IMR-90 (cell line): ENCODE measurements at regions not wholly inside any gene's neighbourhood (a gene's known extent, or its start where the extent isn't known, plus 50 kb on each side); places are given as distances from the start of the nearest gene placed in this dataset.

Experiments used
- ATAC-seq: fragments of 200-7000 bp; cut with Tn5 transposase; 2 replicates; pipeline ENCODE4 v1.9.1; 2020; ENCODE audit warnings: low read depth, mild to moderate bottlenecking, moderate library complexity
- BruUV-seq: library from RNA; stranded (reverse); fragments of 400-500 nt; replicated peaks from 2 replicates; lab custom pipeline; 2021; lab: Mats Ljungman, UMichigan
- CTCF ChIA-PET: fragments of 300-600 bp; formaldehyde crosslinking; extraction: SDS; loops from one replicate; lab custom pipeline; 2021; ENCODE audit warnings: antibody characterized with exemption; lab: Yijun Ruan, JAX
- POLR2A ChIA-PET: fragments of 300-600 bp; sonication (Branson Sonifier 250); formaldehyde crosslinking; loops from one replicate; lab custom pipeline; 2022; ENCODE audit warnings: antibody characterized with exemption; ENCODE audit not compliant: unreplicated experiment; lab: Charles Lee
- DNase-seq: peaks from one replicate; pipeline ENCODE4 v3.0.0; 2013
- H2AFZ ChIP-seq: replicated peaks from 2 replicates; pipeline ENCODE3; 2013; ENCODE audit warnings: low read length, mild to moderate bottlenecking; ENCODE audit not compliant: poor library complexity
- H2AK5ac ChIP-seq: 2 replicates; pipeline ENCODE4 v1.6.1; 2013; ENCODE audit warnings: low read depth, low read length, inconsistent platforms
- H2AK9ac ChIP-seq: replicated peaks from 2 replicates; pipeline ENCODE3; 2013; ENCODE audit warnings: mild to moderate bottlenecking, low read depth, low read length, moderate library complexity; ENCODE audit not compliant: poor library complexity
- H2BK120ac ChIP-seq: 2 replicates; pipeline ENCODE4 v1.6.1; 2013; ENCODE audit warnings: low read depth, low read length, inconsistent platforms
- H2BK15ac ChIP-seq: 3 replicates; pipeline ENCODE4 v1.6.1; 2013; ENCODE audit warnings: low read depth, low read length, inconsistent platforms
- H2BK20ac ChIP-seq: 2 replicates; pipeline ENCODE4 v1.6.1; 2013; ENCODE audit warnings: low read depth, mild to moderate bottlenecking, inconsistent platforms, low read length, moderate library complexity
- H2BK5ac ChIP-seq: 2 replicates; pipeline ENCODE4 v1.6.1; 2013; ENCODE audit warnings: mild to moderate bottlenecking, low read depth, low read length, inconsistent platforms; ENCODE audit not compliant: poor library complexity, severe bottlenecking
- H3K14ac ChIP-seq: replicated peaks from 2 replicates; pipeline ENCODE4 v1.6.1; 2013; ENCODE audit warnings: low read depth, low read length, inconsistent platforms
- H3K18ac ChIP-seq: 2 replicates; pipeline ENCODE4 v1.6.1; 2013; ENCODE audit warnings: low read depth, low read length, control low read depth
- H3K23ac ChIP-seq: 2 replicates; pipeline ENCODE4 v1.6.1; 2013; ENCODE audit warnings: low read depth, low read length, inconsistent platforms
- H3K27ac ChIP-seq: 2 replicates; pipeline ENCODE4 v1.5.1; 2013; ENCODE audit warnings: mild to moderate bottlenecking, control low read depth, low read length; ENCODE audit not compliant: insufficient read depth
- H3K27me3 ChIP-seq: 2 replicates; pipeline ENCODE4 v1.6.1; 2013; ENCODE audit warnings: low read length; ENCODE audit not compliant: control insufficient read depth, insufficient read depth
- H3K36me3 ChIP-seq: 2 replicates; pipeline ENCODE4 v1.6.1; 2013; ENCODE audit warnings: low read length, mixed read lengths; ENCODE audit not compliant: control insufficient read depth, insufficient read depth
- H3K4ac ChIP-seq: 2 replicates; pipeline ENCODE4 v1.6.1; 2013; ENCODE audit warnings: low read depth, low read length, inconsistent platforms
- H3K4me1 ChIP-seq: 2 replicates; pipeline ENCODE4 v1.6.1; 2013; ENCODE audit warnings: low read length, mixed read lengths; ENCODE audit not compliant: control insufficient read depth, insufficient read depth
- H3K4me2 ChIP-seq: 2 replicates; pipeline ENCODE4 v1.6.1; 2013; ENCODE audit warnings: low read depth, mild to moderate bottlenecking, control low read depth, low read length, moderate library complexity
- H3K4me3 ChIP-seq: 2 replicates; pipeline ENCODE4 v1.5.1; 2013; ENCODE audit warnings: low read depth, mild to moderate bottlenecking, control low read depth, low read length, moderate library complexity; ENCODE audit not compliant: insufficient read depth
- H3K56ac ChIP-seq: 2 replicates; pipeline ENCODE4 v1.6.1; 2013; ENCODE audit warnings: low read length, inconsistent platforms; ENCODE audit not compliant: insufficient read depth; ENCODE audit errors: extremely low read depth
- H3K79me1 ChIP-seq, 2 experiments: 2 replicates each; pipeline ENCODE4 v1.6.1; 2013; ENCODE audit warnings: low read length in 2 of 2, inconsistent platforms in 1 of 2, low read depth in 1 of 2
- H3K9ac ChIP-seq: 2 replicates; pipeline ENCODE4 v1.6.1; 2013; ENCODE audit warnings: low read depth, low read length, control low read depth
- H3K9me1 ChIP-seq: 2 replicates; pipeline ENCODE4 v1.6.1; 2013; ENCODE audit warnings: low read length, inconsistent platforms; ENCODE audit not compliant: insufficient read depth
- H3K9me3 ChIP-seq: 2 replicates; pipeline ENCODE4 v1.6.1; 2013; ENCODE audit warnings: low read length; ENCODE audit not compliant: control insufficient read depth, insufficient read depth
- H4K20me1 ChIP-seq: 2 replicates; pipeline ENCODE4 v1.6.1; 2013; ENCODE audit warnings: low read length, inconsistent platforms; ENCODE audit not compliant: insufficient read depth
- H4K5ac ChIP-seq: 2 replicates; pipeline ENCODE4 v1.6.1; 2013; ENCODE audit warnings: mild to moderate bottlenecking, low read depth, low read length, control low read depth
- H4K8ac ChIP-seq, 2 experiments: 2 replicates each; pipeline ENCODE4 v1.6.1; 2013; ENCODE audit warnings: low read depth in 2 of 2, low read length in 2 of 2, control low read depth in 1 of 2, inconsistent platforms in 1 of 2
- H4K91ac ChIP-seq: 2 replicates; pipeline ENCODE4 v1.6.1; 2013; ENCODE audit warnings: low read depth, low read length, inconsistent platforms; ENCODE audit not compliant: insufficient read depth
- RAD21 ChIP-seq: IDR thresholded peaks from 2 replicates; pipeline ENCODE4 v1.6.1; 2012; ENCODE audit warnings: low read length, improper control_type of control experiment
- WGBS, 2 experiments: methylation state at CpG; one replicate each; pipeline versions ENCODE4 v1.1.5 to v1.1.7; 2013; ENCODE audit warnings: missing lambda C conversion rate in 2 of 2; ENCODE audit not compliant: insufficient read length in 1 of 2; ENCODE audit errors: extremely low coverage in 2 of 2; 5-methylcytosine and 5-hydroxymethylcytosine counted together
- dilution Hi-C: fragments of 300-500 bp; cut with HindIII; formaldehyde crosslinking; loops from one replicate; pipeline ENCODE4 v1.14.3; 2018; ENCODE audit warnings: low sequenced_read_pairs; ENCODE audit not compliant: unreplicated experiment
- in situ Hi-C: fragments of 300-500 bp; cut with MboI; formaldehyde crosslinking; loops from 3 replicates; pipeline ENCODE4 v1.14.3; 2019; ENCODE audit warnings: low sequenced_read_pairs, inconsistent platforms, mixed read lengths
- intact Hi-C: fragments of 100-400 bp; cut with micrococcal nuclease; formaldehyde crosslinking; loops from 2 replicates; pipeline ENCODE4 v1.10.0; 2022
- TF ChIP-seq, protein P1 (sequence below): conservative IDR thresholded peaks from 2 replicates; pipeline ENCODE4 v1.5.1; 2012; ENCODE audit warnings: mild to moderate bottlenecking, low read depth, low read length, improper control_type of control experiment
- TF ChIP-seq, protein P2 (sequence below): fragments of 150-350 bp; IDR thresholded peaks from 2 replicates; pipeline ENCODE4 v1.6.1; 2016; ENCODE audit warnings: low read depth, mild to moderate bottlenecking, low read length, moderate library complexity, borderline replicate concordance

DNA sequence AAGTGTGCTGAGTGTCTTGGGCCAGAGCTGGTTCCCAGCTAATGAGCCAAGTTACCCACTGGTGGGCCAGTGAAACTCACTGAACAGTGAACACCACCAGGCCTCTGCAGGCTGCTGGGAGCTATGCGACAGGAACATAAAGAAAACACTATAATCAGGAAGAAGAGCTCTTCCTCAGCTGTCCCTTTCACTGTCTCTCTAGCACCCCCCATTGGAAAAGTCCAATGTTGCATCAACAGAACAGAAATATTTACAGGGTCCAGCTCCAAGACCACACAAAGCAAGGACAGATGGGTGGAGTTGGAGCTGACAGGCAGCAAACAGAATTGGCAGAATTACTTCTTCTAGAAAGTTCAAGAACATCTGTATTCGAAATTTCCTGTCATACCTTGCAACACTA is 903.6 kb upstream of the TMEM132C start:
- Histone ChIP-seq H3K23ac (no peak overlapping the region), H4K5ac (no peak overlapping the region), H3K18ac (no peak overlapping the region), H3K79me1 (no peaks in the 10 kb centered on the region), H3K9me3 (peaks cover 4% of the 10 kb centered on the region; the same call in 1 of the 2 replicates), H2BK20ac (no peak overlapping the region), H4K20me1 (no peaks in the 10 kb centered on the region), H2BK5ac (no peak overlapping the region), H3K4me1 (no peaks in the 10 kb centered on the region), H2AK9ac (no peak overlapping the region), H3K14ac (no peak overlapping the region), H2BK120ac (no peak overlapping the region), H3K4ac (no peak overlapping the region), H2AFZ (no peak overlapping the region), H2AK5ac (no peak overlapping the region), H4K91ac (no peak overlapping the region), H3K4me3 (no peak overlapping the region), H3K27me3 (no peaks in the 10 kb centered on the region), H3K4me2 (no peak overlapping the region), H3K36me3 (no peaks in the 10 kb centered on the region), H3K9ac (no peak overlapping the region), H4K8ac (no peak overlapping the region), H3K56ac (no peak overlapping the region), H3K9me1 (no peaks in the 10 kb centered on the region), H2BK15ac (no peak overlapping the region), H3K27ac (no peak overlapping the region)
- POLR2A ChIA-PET = no interaction called here
- TF ChIP-seq, protein P1, sequence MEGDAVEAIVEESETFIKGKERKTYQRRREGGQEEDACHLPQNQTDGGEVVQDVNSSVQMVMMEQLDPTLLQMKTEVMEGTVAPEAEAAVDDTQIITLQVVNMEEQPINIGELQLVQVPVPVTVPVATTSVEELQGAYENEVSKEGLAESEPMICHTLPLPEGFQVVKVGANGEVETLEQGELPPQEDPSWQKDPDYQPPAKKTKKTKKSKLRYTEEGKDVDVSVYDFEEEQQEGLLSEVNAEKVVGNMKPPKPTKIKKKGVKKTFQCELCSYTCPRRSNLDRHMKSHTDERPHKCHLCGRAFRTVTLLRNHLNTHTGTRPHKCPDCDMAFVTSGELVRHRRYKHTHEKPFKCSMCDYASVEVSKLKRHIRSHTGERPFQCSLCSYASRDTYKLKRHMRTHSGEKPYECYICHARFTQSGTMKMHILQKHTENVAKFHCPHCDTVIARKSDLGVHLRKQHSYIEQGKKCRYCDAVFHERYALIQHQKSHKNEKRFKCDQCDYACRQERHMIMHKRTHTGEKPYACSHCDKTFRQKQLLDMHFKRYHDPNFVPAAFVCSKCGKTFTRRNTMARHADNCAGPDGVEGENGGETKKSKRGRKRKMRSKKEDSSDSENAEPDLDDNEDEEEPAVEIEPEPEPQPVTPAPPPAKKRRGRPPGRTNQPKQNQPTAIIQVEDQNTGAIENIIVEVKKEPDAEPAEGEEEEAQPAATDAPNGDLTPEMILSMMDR = peak; percentile 25
- TF ChIP-seq RAD21 = peak; percentile 26; the same call in 1 of the 2 replicates
- TF ChIP-seq, protein P2, sequence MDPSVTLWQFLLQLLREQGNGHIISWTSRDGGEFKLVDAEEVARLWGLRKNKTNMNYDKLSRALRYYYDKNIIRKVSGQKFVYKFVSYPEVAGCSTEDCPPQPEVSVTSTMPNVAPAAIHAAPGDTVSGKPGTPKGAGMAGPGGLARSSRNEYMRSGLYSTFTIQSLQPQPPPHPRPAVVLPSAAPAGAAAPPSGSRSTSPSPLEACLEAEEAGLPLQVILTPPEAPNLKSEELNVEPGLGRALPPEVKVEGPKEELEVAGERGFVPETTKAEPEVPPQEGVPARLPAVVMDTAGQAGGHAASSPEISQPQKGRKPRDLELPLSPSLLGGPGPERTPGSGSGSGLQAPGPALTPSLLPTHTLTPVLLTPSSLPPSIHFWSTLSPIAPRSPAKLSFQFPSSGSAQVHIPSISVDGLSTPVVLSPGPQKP = no peak
- no CpG with 5 or more reads among the region's 2 CpGs for WGBS, 2 experiments
- intact Hi-C loops = loop anchor here (5.0 kb wide), 1 partner anchor 1626 kb away; no protein-coding TSS in a partner anchor
- CTCF ChIA-PET = interaction anchor here (1.3 kb wide), 1 partner anchor 18 kb away, joined by 3 read pairs; no protein-coding TSS in a partner anchor
- dilution Hi-C loops = no loop called here
- ATAC-seq (no peak), DNase-seq (no peak)
- no TSS peak for BruUV-seq
- in situ Hi-C loops = no loop called here
